GM12878 (cell line): ENCODE measurements at regions not wholly inside any gene's neighbourhood (a gene's known extent, or its start where the extent isn't known, plus 50 kb on each side); places are given as distances from the start of the nearest gene placed in this dataset.

Experiments used
- ATAC-seq: fragments of 200-7000 bp; cut with Tn5 transposase; 3 replicates; pipeline ENCODE4 v1.9.1; 2020; ENCODE audit warnings: mild to moderate bottlenecking, moderate library complexity
- BruUV-seq: library from RNA; stranded (reverse); fragments of 400-500 nt; replicated peaks from 2 replicates; lab custom pipeline; 2021; lab: Mats Ljungman, UMichigan
- CTCF ChIA-PET: fragments of 300-600 bp; sonication (Branson Sonifier 250); formaldehyde crosslinking; extraction: SDS; loops from one replicate; lab custom pipeline; 2021; ENCODE audit warnings: inconsistent platforms; lab: Yijun Ruan, JAX
- POLR2A ChIA-PET: fragments of 350-600 bp; formaldehyde crosslinking; extraction: SDS; loops from one replicate; lab custom pipeline; 2021; ENCODE audit warnings: inconsistent platforms; lab: Charles Lee
- RAD21 ChIA-PET: fragments of 300-600 bp; sonication (Branson Sonifier 250); formaldehyde crosslinking; loops from one replicate; lab custom pipeline; 2023; ENCODE audit warnings: antibody characterized with exemption; ENCODE audit not compliant: unreplicated experiment; lab: Charles Lee
- SMC1A ChIA-PET: fragments of 300-600 bp; sonication (Branson Sonifier 250); formaldehyde crosslinking; loops from one replicate; lab custom pipeline; 2023; ENCODE audit not compliant: unreplicated experiment, uncharacterized antibody; lab: Charles Lee
- DNase-seq: peaks from one replicate; pipeline ENCODE4 v3.0.0-alpha.2; 2011; ENCODE audit warnings: low read depth, low spot score
- FAIRE-seq: peaks from 3 replicates; lab custom pipeline; 2011; peaks lifted over from hg19 to GRCh38; lab: Jason Lieb, UNC
- H2AFZ ChIP-seq: 2 replicates; pipeline ENCODE4 v1.6.0; 2011; ENCODE audit warnings: low read depth, low read length, control low read depth; ENCODE audit not compliant: control insufficient read depth
- H3K27ac ChIP-seq: 2 replicates; pipeline ENCODE4 v1.5.1; 2011; ENCODE audit warnings: control low read depth; ENCODE audit not compliant: control insufficient read depth, insufficient read depth
- H3K27me3 ChIP-seq, 2 experiments: replicated peaks in 1 of 2; 2 replicates each; pipeline versions ENCODE4 v1.6.0 to v1.6.1; 2011; ENCODE audit warnings: low read length in 1 of 2; ENCODE audit not compliant: control insufficient read depth in 2 of 2, insufficient read depth in 2 of 2
- H3K36me3 ChIP-seq, 2 experiments: 2 replicates each; pipeline ENCODE4 v1.5.1; 2011; ENCODE audit warnings: low read length in 1 of 2; ENCODE audit not compliant: control insufficient read depth in 2 of 2, insufficient read depth in 2 of 2
- H3K4me1 ChIP-seq: 2 replicates; pipeline ENCODE4 v1.6.1; 2011; ENCODE audit warnings: mild to moderate bottlenecking, low read length, moderate library complexity, mixed read lengths; ENCODE audit not compliant: control insufficient read depth, insufficient read depth
- H3K4me2 ChIP-seq: 2 replicates; pipeline ENCODE4 v1.6.0; 2011; ENCODE audit warnings: control low read depth; ENCODE audit not compliant: control insufficient read depth, insufficient read depth
- H3K4me3 ChIP-seq: fragments of 200-600 bp; sonication (generic); 2 replicates; pipeline ENCODE4 v1.5.1; 2016
- H3K79me2 ChIP-seq: 2 replicates; pipeline ENCODE4 v1.6.0; 2011; ENCODE audit warnings: low read length; ENCODE audit not compliant: control insufficient read depth, insufficient read depth
- H3K9ac ChIP-seq: 2 replicates; pipeline ENCODE4 v1.8.0; 2011; ENCODE audit warnings: low read length, control low read depth, mixed read lengths; ENCODE audit not compliant: control insufficient read depth, insufficient read depth
- H3K9me3 ChIP-seq: replicated peaks from 3 replicates; pipeline ENCODE4 v1.5.1; 2011; ENCODE audit warnings: mild to moderate bottlenecking, low read length; ENCODE audit not compliant: control insufficient read depth, insufficient read depth
- H4K20me1 ChIP-seq: 2 replicates; pipeline ENCODE4 v1.6.0; 2011; ENCODE audit not compliant: control insufficient read depth, insufficient read depth
- BCL11A ChIP-seq: IDR thresholded peaks from 2 replicates; pipeline ENCODE4 v1.6.1; 2011; ENCODE audit warnings: low read depth, low read length
- HDGF ChIP-seq: fragments of 450-650 bp; IDR thresholded peaks from 2 replicates; pipeline ENCODE4 v1.6.1; 2016; ENCODE audit warnings: antibody characterized with exemption
- KAT2A ChIP-seq: conservative IDR thresholded peaks from 2 replicates; pipeline ENCODE4 v1.6.1; 2011; ENCODE audit warnings: low read depth, low read length; ENCODE audit not compliant: control insufficient read depth
- MTA3 ChIP-seq: IDR thresholded peaks from 2 replicates; pipeline ENCODE4 v1.6.1; 2012; ENCODE audit warnings: low read length, inconsistent platforms, borderline replicate concordance
- NFIC ChIP-seq: IDR thresholded peaks from 2 replicates; pipeline ENCODE4 v1.6.1; 2012; ENCODE audit warnings: low read depth, mild to moderate bottlenecking, inconsistent platforms, low read length, moderate library complexity
- POU2F2 ChIP-seq: IDR thresholded peaks from 3 replicates; pipeline ENCODE4 v1.6.1; 2011; ENCODE audit warnings: low read depth, mild to moderate bottlenecking, low read length, borderline replicate concordance
- SUZ12 ChIP-seq: fragments of 200-600 bp; sonication (generic); IDR thresholded peaks from one replicate; pipeline ENCODE4 v1.6.1; 2018; ENCODE audit warnings: antibody characterized with exemption, mild to moderate bottlenecking; ENCODE audit not compliant: unreplicated experiment
- ZNF384 ChIP-seq: IDR thresholded peaks from 2 replicates; pipeline ENCODE4 v1.6.1; 2012; ENCODE audit warnings: low read depth, mild to moderate bottlenecking, low read length, improper control_type of control experiment, borderline replicate concordance
- WGBS: methylation state at CpG from one replicate; pipeline ENCODE4 v1.1.6; 2016; ENCODE audit warnings: low lambda C conversion rate; ENCODE audit not compliant: insufficient replicate concordance, insufficient coverage; ENCODE audit errors: missing lambda C conversion rate; 5-methylcytosine and 5-hydroxymethylcytosine counted together
- in situ Hi-C: fragments of 300-500 bp; cut with MboI; formaldehyde crosslinking; loops from 9 replicates; pipeline ENCODE4 v1.14.3; 2018; ENCODE audit warnings: mixed read lengths
- intact Hi-C: fragments of 100-400 bp; cut with micrococcal nuclease; formaldehyde crosslinking; loops from one replicate; pipeline ENCODE4 v1.14.2; 2022; ENCODE audit not compliant: unreplicated experiment
- TF ChIP-seq, protein P1 (sequence below): IDR thresholded peaks from 2 replicates; pipeline ENCODE4 v1.6.1; 2012; ENCODE audit warnings: improper control_type of control experiment, low read depth, low read length; ENCODE audit not compliant: insufficient replicate concordance
- TF ChIP-seq, protein P2 (sequence below): IDR thresholded peaks from 2 replicates; pipeline ENCODE4 v1.6.1; 2012; ENCODE audit warnings: low read length, inconsistent platforms
- TF ChIP-seq, protein P3 (sequence below): IDR thresholded peaks from 2 replicates; pipeline ENCODE4 v1.6.1; 2011; ENCODE audit warnings: low read depth, mild to moderate bottlenecking, low read length, moderate library complexity, borderline replicate concordance; ENCODE audit errors: extremely low read depth
- TF ChIP-seq, protein P4 (sequence below): fragments of 450-650 bp; IDR thresholded peaks from 2 replicates; pipeline ENCODE4 v1.6.1; 2018; ENCODE audit warnings: mild to moderate bottlenecking, low read depth, moderate library complexity; ENCODE audit not compliant: partially characterized antibody

DNA sequence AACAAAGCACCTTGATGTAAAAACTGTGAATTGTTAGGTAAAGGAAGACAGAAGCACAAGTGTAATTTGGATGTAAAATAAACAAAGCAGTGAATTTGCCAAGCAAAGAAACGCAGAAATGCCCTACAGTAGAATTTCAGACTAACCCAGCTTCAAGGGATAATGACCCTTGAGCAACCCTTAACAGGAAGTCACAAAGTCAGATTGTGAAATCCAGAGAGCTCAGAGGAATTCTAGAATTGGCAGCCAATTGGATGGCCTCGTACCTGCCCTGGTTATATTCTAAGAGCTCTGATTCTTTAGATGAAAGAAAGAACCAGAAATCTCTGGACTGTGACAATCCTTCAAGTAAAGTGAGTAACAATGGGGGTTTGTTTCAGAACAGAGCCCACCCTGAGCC lies 152.7 kb upstream of the CHRM3 start (continued):
- TF ChIP-seq, protein P1, sequence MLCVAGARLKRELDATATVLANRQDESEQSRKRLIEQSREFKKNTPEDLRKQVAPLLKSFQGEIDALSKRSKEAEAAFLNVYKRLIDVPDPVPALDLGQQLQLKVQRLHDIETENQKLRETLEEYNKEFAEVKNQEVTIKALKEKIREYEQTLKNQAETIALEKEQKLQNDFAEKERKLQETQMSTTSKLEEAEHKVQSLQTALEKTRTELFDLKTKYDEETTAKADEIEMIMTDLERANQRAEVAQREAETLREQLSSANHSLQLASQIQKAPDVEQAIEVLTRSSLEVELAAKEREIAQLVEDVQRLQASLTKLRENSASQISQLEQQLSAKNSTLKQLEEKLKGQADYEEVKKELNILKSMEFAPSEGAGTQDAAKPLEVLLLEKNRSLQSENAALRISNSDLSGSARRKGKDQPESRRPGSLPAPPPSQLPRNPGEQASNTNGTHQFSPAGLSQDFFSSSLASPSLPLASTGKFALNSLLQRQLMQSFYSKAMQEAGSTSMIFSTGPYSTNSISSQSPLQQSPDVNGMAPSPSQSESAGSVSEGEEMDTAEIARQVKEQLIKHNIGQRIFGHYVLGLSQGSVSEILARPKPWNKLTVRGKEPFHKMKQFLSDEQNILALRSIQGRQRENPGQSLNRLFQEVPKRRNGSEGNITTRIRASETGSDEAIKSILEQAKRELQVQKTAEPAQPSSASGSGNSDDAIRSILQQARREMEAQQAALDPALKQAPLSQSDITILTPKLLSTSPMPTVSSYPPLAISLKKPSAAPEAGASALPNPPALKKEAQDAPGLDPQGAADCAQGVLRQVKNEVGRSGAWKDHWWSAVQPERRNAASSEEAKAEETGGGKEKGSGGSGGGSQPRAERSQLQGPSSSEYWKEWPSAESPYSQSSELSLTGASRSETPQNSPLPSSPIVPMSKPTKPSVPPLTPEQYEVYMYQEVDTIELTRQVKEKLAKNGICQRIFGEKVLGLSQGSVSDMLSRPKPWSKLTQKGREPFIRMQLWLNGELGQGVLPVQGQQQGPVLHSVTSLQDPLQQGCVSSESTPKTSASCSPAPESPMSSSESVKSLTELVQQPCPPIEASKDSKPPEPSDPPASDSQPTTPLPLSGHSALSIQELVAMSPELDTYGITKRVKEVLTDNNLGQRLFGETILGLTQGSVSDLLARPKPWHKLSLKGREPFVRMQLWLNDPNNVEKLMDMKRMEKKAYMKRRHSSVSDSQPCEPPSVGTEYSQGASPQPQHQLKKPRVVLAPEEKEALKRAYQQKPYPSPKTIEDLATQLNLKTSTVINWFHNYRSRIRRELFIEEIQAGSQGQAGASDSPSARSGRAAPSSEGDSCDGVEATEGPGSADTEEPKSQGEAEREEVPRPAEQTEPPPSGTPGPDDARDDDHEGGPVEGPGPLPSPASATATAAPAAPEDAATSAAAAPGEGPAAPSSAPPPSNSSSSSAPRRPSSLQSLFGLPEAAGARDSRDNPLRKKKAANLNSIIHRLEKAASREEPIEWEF = no peak
- TF ChIP-seq ZNF384 (no peak), POU2F2 (no peak), NFIC (no peak)
- TF ChIP-seq, protein P2, sequence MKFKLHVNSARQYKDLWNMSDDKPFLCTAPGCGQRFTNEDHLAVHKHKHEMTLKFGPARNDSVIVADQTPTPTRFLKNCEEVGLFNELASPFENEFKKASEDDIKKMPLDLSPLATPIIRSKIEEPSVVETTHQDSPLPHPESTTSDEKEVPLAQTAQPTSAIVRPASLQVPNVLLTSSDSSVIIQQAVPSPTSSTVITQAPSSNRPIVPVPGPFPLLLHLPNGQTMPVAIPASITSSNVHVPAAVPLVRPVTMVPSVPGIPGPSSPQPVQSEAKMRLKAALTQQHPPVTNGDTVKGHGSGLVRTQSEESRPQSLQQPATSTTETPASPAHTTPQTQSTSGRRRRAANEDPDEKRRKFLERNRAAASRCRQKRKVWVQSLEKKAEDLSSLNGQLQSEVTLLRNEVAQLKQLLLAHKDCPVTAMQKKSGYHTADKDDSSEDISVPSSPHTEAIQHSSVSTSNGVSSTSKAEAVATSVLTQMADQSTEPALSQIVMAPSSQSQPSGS = no peak

DNA sequence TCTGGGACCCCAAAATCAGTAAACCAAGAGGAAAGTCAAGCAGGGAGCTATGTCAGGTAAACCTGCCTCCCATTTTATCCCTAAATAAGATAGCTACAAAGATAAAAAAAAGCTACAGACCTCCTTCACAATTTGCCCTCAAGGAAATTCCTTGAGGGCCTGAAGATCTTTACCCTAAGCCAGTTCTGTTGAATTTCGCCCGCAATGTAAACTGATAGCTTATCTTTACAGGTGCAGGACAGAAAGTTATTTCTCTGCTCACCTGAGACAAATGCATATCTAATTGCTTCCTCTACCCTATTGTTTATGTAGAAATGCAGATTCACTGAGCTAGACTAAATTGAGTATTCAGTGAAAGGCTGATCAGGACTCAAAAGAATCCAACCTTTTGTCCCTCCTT lies 153.4 kb upstream of the CHRM3 start:
- Histone ChIP-seq H3K27ac (no peak overlapping the region), H3K36me3 (no peaks in the 10 kb centered on the region), H3K9ac (no peak overlapping the region), H2AFZ (no peak overlapping the region), H3K9me3 (no peaks in the 10 kb centered on the region), H3K79me2 (no peaks in the 10 kb centered on the region), H4K20me1 (no peaks in the 10 kb centered on the region), H3K4me1 (no peaks in the 10 kb centered on the region), H3K27me3 (no peaks in the 10 kb centered on the region), H3K4me2 (no peak overlapping the region), H3K4me3 (no peak overlapping the region)
- ATAC-seq (no peak), FAIRE-seq (no peak), DNase-seq (no peak)
- RAD21 ChIA-PET = no interaction called here
- BruUV-seq = no TSS peak
- 70% methylated on average over 2 of the region's 2 CpGs for WGBS
- intact Hi-C loops = no loop called here
- SMC1A ChIA-PET = no interaction called here
- no peak for TF ChIP-seq KAT2A
- TF ChIP-seq, protein P3, sequence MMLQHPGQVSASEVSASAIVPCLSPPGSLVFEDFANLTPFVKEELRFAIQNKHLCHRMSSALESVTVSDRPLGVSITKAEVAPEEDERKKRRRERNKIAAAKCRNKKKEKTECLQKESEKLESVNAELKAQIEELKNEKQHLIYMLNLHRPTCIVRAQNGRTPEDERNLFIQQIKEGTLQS = no peak
- no peak for TF ChIP-seq HDGF
- TF ChIP-seq MTA3 = no peak
- TF ChIP-seq BCL11A = no peak
- TF ChIP-seq, protein P4, sequence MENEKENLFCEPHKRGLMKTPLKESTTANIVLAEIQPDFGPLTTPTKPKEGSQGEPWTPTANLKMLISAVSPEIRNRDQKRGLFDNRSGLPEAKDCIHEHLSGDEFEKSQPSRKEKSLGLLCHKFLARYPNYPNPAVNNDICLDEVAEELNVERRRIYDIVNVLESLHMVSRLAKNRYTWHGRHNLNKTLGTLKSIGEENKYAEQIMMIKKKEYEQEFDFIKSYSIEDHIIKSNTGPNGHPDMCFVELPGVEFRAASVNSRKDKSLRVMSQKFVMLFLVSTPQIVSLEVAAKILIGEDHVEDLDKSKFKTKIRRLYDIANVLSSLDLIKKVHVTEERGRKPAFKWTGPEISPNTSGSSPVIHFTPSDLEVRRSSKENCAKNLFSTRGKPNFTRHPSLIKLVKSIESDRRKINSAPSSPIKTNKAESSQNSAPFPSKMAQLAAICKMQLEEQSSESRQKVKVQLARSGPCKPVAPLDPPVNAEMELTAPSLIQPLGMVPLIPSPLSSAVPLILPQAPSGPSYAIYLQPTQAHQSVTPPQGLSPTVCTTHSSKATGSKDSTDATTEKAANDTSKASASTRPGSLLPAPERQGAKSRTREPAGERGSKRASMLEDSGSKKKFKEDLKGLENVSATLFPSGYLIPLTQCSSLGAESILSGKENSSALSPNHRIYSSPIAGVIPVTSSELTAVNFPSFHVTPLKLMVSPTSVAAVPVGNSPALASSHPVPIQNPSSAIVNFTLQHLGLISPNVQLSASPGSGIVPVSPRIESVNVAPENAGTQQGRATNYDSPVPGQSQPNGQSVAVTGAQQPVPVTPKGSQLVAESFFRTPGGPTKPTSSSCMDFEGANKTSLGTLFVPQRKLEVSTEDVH = no peak
- TF ChIP-seq SUZ12 = no peak
- in situ Hi-C loops = no loop called here
- POLR2A ChIA-PET = no interaction called here
- CTCF ChIA-PET = no interaction called here
